Activated T-cell treated with anti-CD3 and anti-CD28 coated beads, Interleukin-2, amount 50 U/mL, for 48 hours (primary cell): ENCODE measurements at regions not wholly inside any gene's neighbourhood (a gene's known extent, or its start where the extent isn't known, plus 50 kb on each side); places are given as distances from the start of the nearest gene placed in this dataset.

Experiments used
- DNase-seq, 2 experiments: peaks; one replicate each; pipeline ENCODE4 v3.0.0-alpha.2; 2020

- DNase-seq, result no peak
Observed at GRCh38 chr4:20532116-20532790, 168.0 kb upstream of the PACRGL start.

- DNase-seq, result no peak
Observed at GRCh38 chr4:20532871-20533870, 167.1 kb upstream of the PACRGL start.

GRCh38 chr4:20538905-20539304, 161.4 kb upstream of the PACRGL start:
- DNase-seq, result no peak

- no peak for DNase-seq
Observed at GRCh38 chr4:20543131-20543530, 157.1 kb upstream of the PACRGL start.

GRCh38 chr4:20544645-20545044, 155.6 kb upstream of the PACRGL start:
- no peak for DNase-seq

- no peak for DNase-seq
Observed at GRCh38 chr4:20552004-20552403, 148.3 kb upstream of the PACRGL start.

- DNase-seq, result no peak
Observed at GRCh38 chr4:20554134-20554533, 146.1 kb upstream of the PACRGL start.

- DNase-seq, result no peak
Observed at GRCh38 chr4:20565075-20565721, 135.1 kb upstream of the PACRGL start.

GRCh38 chr4:20570981-20571715, 129.1 kb upstream of the PACRGL start:
- no peak for DNase-seq

GRCh38 chr4:20572976-20573375, 127.3 kb upstream of the PACRGL start:
- no peak for DNase-seq

GRCh38 chr4:20574986-20575385, 125.3 kb upstream of the PACRGL start:
- DNase-seq, result no peak

- DNase-seq, result no peak
Observed at GRCh38 chr4:20575486-20575885, 124.8 kb upstream of the PACRGL start.

- no peak for DNase-seq
Observed at GRCh38 chr4:20576861-20577260, 123.4 kb upstream of the PACRGL start.

GRCh38 chr4:20577702-20578101, 122.6 kb upstream of the PACRGL start:
- no peak for DNase-seq

GRCh38 chr4:20580907-20581306, 119.4 kb upstream of the PACRGL start:
- no peak for DNase-seq

- DNase-seq, result no peak
Observed at GRCh38 chr4:20589436-20589835, 110.8 kb upstream of the PACRGL start.

- no peak for DNase-seq
Observed at GRCh38 chr4:20590849-20591248, 109.4 kb upstream of the PACRGL start.

GRCh38 chr4:20591571-20591970, 108.7 kb upstream of the PACRGL start:
- no peak for DNase-seq

GRCh38 chr4:20592013-20592412, 108.2 kb upstream of the PACRGL start:
- no peak for DNase-seq

GRCh38 chr4:20592663-20593062, 107.6 kb upstream of the PACRGL start:
- no peak for DNase-seq

- no peak for DNase-seq
Observed at GRCh38 chr4:20598626-20599025, 101.6 kb upstream of the PACRGL start.

- no peak for DNase-seq
Observed at GRCh38 chr4:20603671-20604313, 96.5 kb upstream of the PACRGL start.
